ENCODE measurements at regions not wholly inside any gene's neighbourhood (a gene's known extent, or its start where the extent isn't known, plus 50 kb on each side); places are given as distances from the start of the nearest gene placed in this dataset.

DNA sequence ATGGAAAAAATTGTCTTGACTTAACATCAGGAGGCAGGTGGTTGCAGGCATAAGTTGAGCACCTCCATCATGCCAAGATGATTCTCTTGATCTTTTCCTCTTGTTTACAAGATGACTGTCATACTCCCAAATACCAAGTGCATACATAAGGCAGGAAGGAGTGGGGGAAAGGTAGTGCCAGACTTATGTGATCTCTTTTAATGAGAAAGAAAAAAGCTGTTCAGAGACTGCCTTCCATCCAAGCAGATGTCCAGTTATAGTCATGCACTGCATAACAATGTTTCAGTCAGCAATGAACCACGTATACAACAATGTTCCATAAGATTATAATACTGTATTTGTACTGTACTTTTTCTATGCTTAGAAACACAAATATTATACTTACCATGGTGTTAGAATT, 135.7 kb downstream of the EHF start:
- intact Hi-C loops (cut with micrococcal nuclease; ENCODE audit: unreplicated experiment) (no loop called here), in situ Hi-C loops (cut with HindIII; ENCODE audit: low pct_unique_long_range_greater_than_20kb, low sequenced_read_pairs) (no loop called here)
- no TSS peak for BruUV-seq (replicated peaks)
- H3K9me3 ChIP-seq (ENCODE audit: control insufficient read depth, insufficient read depth, low read depth, low read length), result no peaks in the 10 kb centered on the region
- ATAC-seq, result no peak; the same call in 1 of the 2 replicates
- H3K27me3 ChIP-seq (ENCODE audit: control insufficient read depth, insufficient read depth, low read length), result no peaks in the 10 kb centered on the region; the same call in 1 of the 2 replicates
- H3K4me1 ChIP-seq (ENCODE audit: control insufficient read depth, insufficient read depth, low read length), result no peaks in the 10 kb centered on the region
- POLR2A ChIA-PET, result no interaction called here
- no peak overlapping the region for H3K4me3 ChIP-seq (ENCODE audit: low read depth in 2 of 2, low read length in 2 of 2)
- CTCF ChIA-PET, result interaction anchor here (0.6 kb wide), 1 partner anchor 384 kb away, joined by 7 read pairs; no protein-coding TSS in a partner anchor
- TF ChIP-seq POLR2AphosphoS5 (IDR thresholded peaks at IDR 0.05; ENCODE audit: low read depth, low read length) (no peak), CTCF (IDR thresholded peaks at IDR 0.05) (no peak), SIN3A (IDR thresholded peaks at IDR 0.05; ENCODE audit: borderline replicate concordance, insufficient read depth, low read depth, low read length) (no peak), TCF7L2 (IDR thresholded peaks at IDR 0.05; ENCODE audit: low read depth, low read length) (no peak), REST (IDR thresholded peaks at IDR 0.05; ENCODE audit: insufficient read depth in 1 of 2, low read depth in 2 of 2, low read length in 1 of 2) (no peak)
- no peak overlapping the region for H3K27ac ChIP-seq (ENCODE audit: low read length)
- no peak for DNase-seq (ENCODE audit: low read depth, low spot score)
- H3K36me3 ChIP-seq (ENCODE audit: control insufficient read depth, insufficient read depth, low read length), result no peaks in the 10 kb centered on the region

- Histone ChIP-seq H3K4me1 (ENCODE audit: control insufficient read depth, insufficient read depth, low read length) (no peaks in the 10 kb centered on the region), H3K36me3 (ENCODE audit: control insufficient read depth, insufficient read depth, low read length) (no peaks in the 10 kb centered on the region), H3K27ac (ENCODE audit: low read length) (no peak overlapping the region), H3K9me3 (ENCODE audit: control insufficient read depth, insufficient read depth, low read depth, low read length) (no peaks in the 10 kb centered on the region), H3K27me3 (ENCODE audit: control insufficient read depth, insufficient read depth, low read length) (no peaks in the 10 kb centered on the region; the same call in 1 of the 2 replicates), H3K4me3 (ENCODE audit: low read depth in 2 of 2, low read length in 2 of 2) (no peak overlapping the region)
- in situ Hi-C loops (cut with HindIII; ENCODE audit: low pct_unique_long_range_greater_than_20kb, low sequenced_read_pairs) (no loop called here), intact Hi-C loops (cut with micrococcal nuclease; ENCODE audit: unreplicated experiment) (no loop called here)
- ChIA-PET POLR2A (interaction anchor here (0.6 kb wide), 1 partner anchor 194 kb away, joined by 9 read pairs; no protein-coding TSS in a partner anchor), CTCF (no interaction called here)
- no peak for ATAC-seq
- no peak for TF ChIP-seq SIN3A (IDR thresholded peaks at IDR 0.05; ENCODE audit: borderline replicate concordance, insufficient read depth, low read depth, low read length)
- TF ChIP-seq REST (IDR thresholded peaks at IDR 0.05; ENCODE audit: insufficient read depth in 1 of 2, low read depth in 2 of 2, low read length in 1 of 2), result no peak
- TF ChIP-seq CTCF (IDR thresholded peaks at IDR 0.05), result no peak
- TF ChIP-seq POLR2AphosphoS5 (IDR thresholded peaks at IDR 0.05; ENCODE audit: low read depth, low read length), result no peak
- TF ChIP-seq TCF7L2 (IDR thresholded peaks at IDR 0.05; ENCODE audit: low read depth, low read length), result no peak
- DNase-seq (ENCODE audit: low read depth, low spot score), result no peak
- no TSS peak for BruUV-seq (replicated peaks)
Observed at GRCh38 chr11:34755671-34756070, 134.8 kb downstream of the EHF start.

Data from Panc1 (cell line).